ENCODE measurements at regions not wholly inside any gene's neighbourhood (a gene's known extent, or its start where the extent isn't known, plus 50 kb on each side); places are given as distances from the start of the nearest gene placed in this dataset.

DNA sequence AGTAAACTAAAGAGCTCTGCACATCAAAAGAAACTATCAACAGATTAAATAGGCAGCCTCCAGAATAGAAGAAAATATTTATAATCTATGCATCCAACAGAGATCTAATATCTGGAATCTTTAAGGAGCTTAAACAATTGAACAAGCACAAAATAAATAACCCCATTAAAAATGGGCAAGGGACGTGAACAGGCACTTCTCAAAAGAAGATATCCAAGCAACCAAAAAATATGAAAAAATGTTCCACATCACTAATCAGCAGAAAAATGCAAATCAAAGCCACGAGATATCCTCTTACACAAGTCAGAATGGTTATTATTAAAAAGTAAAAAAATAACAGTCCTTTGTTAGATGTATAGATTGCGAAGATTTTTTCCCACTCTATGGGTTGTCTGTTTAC, 109.1 kb upstream of the TRPC7 start:
- no peak overlapping the region for H3K4me2 ChIP-seq (ENCODE audit: low read depth, low read length)
- H3K4me3 ChIP-seq (ENCODE audit: low read length) = no peak overlapping the region
- no peaks in the 10 kb centered on the region for H3K9me2 ChIP-seq (replicated peaks; ENCODE audit: insufficient read depth, low read length)
- DNase-seq = no peak
- no peak overlapping the region for H3K27ac ChIP-seq (ENCODE audit: low read length)
- H3K4me1 ChIP-seq (ENCODE audit: low read length) = peaks cover 4% of the 10 kb centered on the region; the same call in 1 of the 2 replicates
- H2AFZ ChIP-seq (ENCODE audit: low read length) = no peak overlapping the region
- H3K9me3 ChIP-seq (replicated peaks; ENCODE audit: insufficient read depth, low read length) = no peaks in the 10 kb centered on the region
- TF ChIP-seq EZH2phosphoT487 (IDR thresholded peaks at IDR 0.05; ENCODE audit: low read length) (no peak), CTCF (IDR thresholded peaks at IDR 0.05; ENCODE audit: low read length) (no peak), EZH2 (optimal IDR thresholded peaks at IDR 0.05; ENCODE audit: low read depth, low read length) (no peak)
- no peaks in the 10 kb centered on the region for H3K79me2 ChIP-seq (ENCODE audit: low read length)
- H4K20me1 ChIP-seq (ENCODE audit: insufficient read depth, low read length) = no peaks in the 10 kb centered on the region
- H3K36me3 ChIP-seq (replicated peaks; ENCODE audit: insufficient read depth, low read length) = no peaks in the 10 kb centered on the region
- no peaks in the 10 kb centered on the region for H3K27me3 ChIP-seq (replicated peaks; ENCODE audit: insufficient read depth, low read length)
- no peaks in the 10 kb centered on the region for H3F3A ChIP-seq (ENCODE audit: insufficient read depth, low read length)
- no peak overlapping the region for H3K9ac ChIP-seq (ENCODE audit: low read length)

- TF ChIP-seq EZH2 (optimal IDR thresholded peaks at IDR 0.05; ENCODE audit: low read depth, low read length) (no peak), CTCF (IDR thresholded peaks at IDR 0.05; ENCODE audit: low read length) (no peak), EZH2phosphoT487 (IDR thresholded peaks at IDR 0.05; ENCODE audit: low read length) (no peak)
- no peaks in the 10 kb centered on the region for H3K4me1 ChIP-seq (ENCODE audit: low read length)
- no peaks in the 10 kb centered on the region for H4K20me1 ChIP-seq (ENCODE audit: insufficient read depth, low read length)
- no peak overlapping the region for H3K27ac ChIP-seq (ENCODE audit: low read length)
- DNase-seq = no peak
- H3K4me3 ChIP-seq (ENCODE audit: low read length) = no peak overlapping the region
- H3K36me3 ChIP-seq (replicated peaks; ENCODE audit: insufficient read depth, low read length) = no peaks in the 10 kb centered on the region
- no peak overlapping the region for H3K9ac ChIP-seq (ENCODE audit: low read length)
- H3K4me2 ChIP-seq (ENCODE audit: low read depth, low read length) = no peak overlapping the region
- H2AFZ ChIP-seq (ENCODE audit: low read length) = no peak overlapping the region
- H3K79me2 ChIP-seq (ENCODE audit: low read length) = no peaks in the 10 kb centered on the region
- no peaks in the 10 kb centered on the region for H3K9me2 ChIP-seq (replicated peaks; ENCODE audit: insufficient read depth, low read length)
- no peaks in the 10 kb centered on the region for H3K27me3 ChIP-seq (replicated peaks; ENCODE audit: insufficient read depth, low read length)
- no peaks in the 10 kb centered on the region for H3K9me3 ChIP-seq (replicated peaks; ENCODE audit: insufficient read depth, low read length)
- no peaks in the 10 kb centered on the region for H3F3A ChIP-seq (ENCODE audit: insufficient read depth, low read length)
These were observed 102.3 kb upstream of the TRPC7 start for GRCh38 chr5:136467632-136468031.

GRCh38 chr5:136466041-136466415, 100.7 kb upstream of the TRPC7 start:
- Histone ChIP-seq H4K20me1 (ENCODE audit: insufficient read depth, low read length) (no peaks in the 10 kb centered on the region), H3K27me3 (replicated peaks; ENCODE audit: insufficient read depth, low read length) (no peaks in the 10 kb centered on the region), H3K36me3 (replicated peaks; ENCODE audit: insufficient read depth, low read length) (no peaks in the 10 kb centered on the region), H3K4me2 (ENCODE audit: low read depth, low read length) (no peak overlapping the region), H3K4me3 (ENCODE audit: low read length) (no peak overlapping the region), H3K4me1 (ENCODE audit: low read length) (no peaks in the 10 kb centered on the region), H3K9me2 (replicated peaks; ENCODE audit: insufficient read depth, low read length) (no peaks in the 10 kb centered on the region), H3K9me3 (replicated peaks; ENCODE audit: insufficient read depth, low read length) (no peaks in the 10 kb centered on the region), H3F3A (ENCODE audit: insufficient read depth, low read length) (no peaks in the 10 kb centered on the region), H3K79me2 (ENCODE audit: low read length) (no peaks in the 10 kb centered on the region), H3K9ac (ENCODE audit: low read length) (no peak overlapping the region), H3K27ac (ENCODE audit: low read length) (no peak overlapping the region), H2AFZ (ENCODE audit: low read length) (no peak overlapping the region)
- DNase-seq = no peak
- TF ChIP-seq CTCF (IDR thresholded peaks at IDR 0.05; ENCODE audit: low read length) = no peak
- TF ChIP-seq EZH2phosphoT487 (IDR thresholded peaks at IDR 0.05; ENCODE audit: low read length) = no peak
- TF ChIP-seq EZH2 (optimal IDR thresholded peaks at IDR 0.05; ENCODE audit: low read depth, low read length) = no peak
